Activated B cell treated with CpG ODN at 0.5 μM for 24 hours (primary cell): ENCODE measurements at regions not wholly inside any gene's neighbourhood (a gene's known extent, or its start where the extent isn't known, plus 50 kb on each side); places are given as distances from the start of the nearest gene placed in this dataset.
A peak's percentile ranks its signal among the peaks of the same experiment; 100 is the strongest.

Experiments used
- ATAC-seq: fragments of 200-7000 bp; cut with Tn5 transposase; one replicate; pipeline ENCODE4 v1.10.0; 2021; ENCODE audit warnings: low read depth, mild to moderate bottlenecking, moderate library complexity
- CTCF ChIA-PET: fragments of 350-600 bp; sonication (Branson Sonifier 250); formaldehyde crosslinking; loops from one replicate; lab custom pipeline; 2021; ENCODE audit warnings: antibody characterized with exemption; lab: Charles Lee
- POLR2A ChIA-PET: fragments of 350-600 bp; sonication (Branson Sonifier 250); formaldehyde crosslinking; loops from one replicate; lab custom pipeline; 2021; ENCODE audit warnings: antibody characterized with exemption; lab: Charles Lee
- DNase-seq: peaks from one replicate; pipeline ENCODE4 v3.0.0; 2022
- H3K27ac Mint-ChIP-seq: one replicate; pipeline ENCODE4 v1.8.0; 2020; ENCODE audit warnings: mixed read lengths
- H3K27me3 Mint-ChIP-seq: one replicate; pipeline ENCODE4 v1.8.0; 2021; ENCODE audit warnings: mixed read lengths
- H3K36me3 Mint-ChIP-seq: one replicate; pipeline ENCODE4 v1.8.0; 2021; ENCODE audit warnings: low read depth, mixed read lengths
- H3K4me1 Mint-ChIP-seq: one replicate; pipeline ENCODE4 v1.8.0; 2021; ENCODE audit warnings: mixed read lengths
- H3K4me3 Mint-ChIP-seq: one replicate; pipeline ENCODE4 v1.8.0; 2020; ENCODE audit warnings: mild to moderate bottlenecking, mixed read lengths
- H3K9me3 Mint-ChIP-seq: one replicate; pipeline ENCODE4 v1.8.0; 2020; ENCODE audit warnings: mixed read lengths
- intact Hi-C: fragments of 100-400 bp; cut with micrococcal nuclease; formaldehyde crosslinking; loops from one replicate; pipeline ENCODE4 v1.15.1; 2024
- TF ChIP-seq, protein P1 (sequence below): fragments of 200-600 bp; IDR thresholded peaks from one replicate; pipeline ENCODE4 v1.8.0; 2022; ENCODE audit warnings: antibody characterized with exemption, mild to moderate bottlenecking

DNA sequence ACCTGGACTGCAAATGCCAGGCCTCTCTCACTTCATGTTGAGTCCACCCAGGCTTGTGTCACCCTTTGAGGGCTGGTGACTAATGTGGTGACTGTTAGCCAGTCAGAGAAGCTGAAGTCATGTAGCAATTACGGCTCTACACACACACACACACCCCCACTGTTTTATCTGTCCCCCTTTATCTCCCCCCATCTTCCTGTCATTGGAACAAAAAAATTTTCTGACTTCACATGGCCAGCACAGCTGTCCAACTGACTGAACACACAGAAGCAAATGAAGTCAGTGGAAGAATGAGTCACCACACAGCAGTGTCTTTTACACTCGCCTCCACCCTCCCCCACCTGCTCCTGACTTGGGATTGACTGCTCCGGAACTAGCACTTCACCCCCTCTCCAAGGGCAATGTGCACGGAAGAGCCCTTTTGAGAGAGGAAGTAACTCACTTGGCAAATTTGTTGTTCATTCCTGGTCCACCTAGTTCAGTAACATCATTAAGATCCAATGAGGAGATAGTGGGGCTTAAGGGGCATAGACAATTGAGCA, 198.0 kb downstream of the RNF144B start:
- CTCF ChIA-PET, result no interaction called here
- Mint-ChIP-seq H3K4me3 (no peak overlapping the region), H3K27ac (no peak overlapping the region), H3K36me3 (no peaks in the 10 kb centered on the region), H3K9me3 (no peaks in the 10 kb centered on the region), H3K4me1 (no peaks in the 10 kb centered on the region), H3K27me3 (peaks cover 5% of the 10 kb centered on the region)
- POLR2A ChIA-PET, result no interaction called here
- DNase-seq (no peak), ATAC-seq (no peak)
- intact Hi-C loops, result no loop called here
- TF ChIP-seq, protein P1, sequence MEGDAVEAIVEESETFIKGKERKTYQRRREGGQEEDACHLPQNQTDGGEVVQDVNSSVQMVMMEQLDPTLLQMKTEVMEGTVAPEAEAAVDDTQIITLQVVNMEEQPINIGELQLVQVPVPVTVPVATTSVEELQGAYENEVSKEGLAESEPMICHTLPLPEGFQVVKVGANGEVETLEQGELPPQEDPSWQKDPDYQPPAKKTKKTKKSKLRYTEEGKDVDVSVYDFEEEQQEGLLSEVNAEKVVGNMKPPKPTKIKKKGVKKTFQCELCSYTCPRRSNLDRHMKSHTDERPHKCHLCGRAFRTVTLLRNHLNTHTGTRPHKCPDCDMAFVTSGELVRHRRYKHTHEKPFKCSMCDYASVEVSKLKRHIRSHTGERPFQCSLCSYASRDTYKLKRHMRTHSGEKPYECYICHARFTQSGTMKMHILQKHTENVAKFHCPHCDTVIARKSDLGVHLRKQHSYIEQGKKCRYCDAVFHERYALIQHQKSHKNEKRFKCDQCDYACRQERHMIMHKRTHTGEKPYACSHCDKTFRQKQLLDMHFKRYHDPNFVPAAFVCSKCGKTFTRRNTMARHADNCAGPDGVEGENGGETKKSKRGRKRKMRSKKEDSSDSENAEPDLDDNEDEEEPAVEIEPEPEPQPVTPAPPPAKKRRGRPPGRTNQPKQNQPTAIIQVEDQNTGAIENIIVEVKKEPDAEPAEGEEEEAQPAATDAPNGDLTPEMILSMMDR, result no peak

DNA sequence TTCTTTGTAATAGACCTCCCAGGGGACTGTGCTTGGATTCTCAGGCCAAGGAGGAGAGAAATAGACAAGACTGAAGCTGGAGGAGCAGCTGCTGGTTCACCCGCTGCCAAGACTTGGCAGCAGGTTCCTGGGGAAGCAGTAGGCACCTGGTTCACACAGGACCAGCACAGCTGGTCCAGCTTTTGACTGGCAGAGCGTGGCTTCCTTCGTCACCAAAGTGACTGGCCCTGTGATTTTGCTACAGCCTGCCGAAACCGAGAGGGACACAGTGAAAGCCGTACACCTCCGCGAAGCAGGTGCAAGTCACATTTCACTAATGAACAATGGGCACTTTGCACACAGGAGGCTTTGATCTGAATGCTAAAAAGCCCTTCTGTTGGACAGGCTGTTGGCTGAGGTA, 199.0 kb downstream of the RNF144B start:
- no peaks in the 10 kb centered on the region for H3K36me3 Mint-ChIP-seq
- no peak overlapping the region for H3K4me3 Mint-ChIP-seq
- peaks cover 5% of the 10 kb centered on the region for H3K27me3 Mint-ChIP-seq
- intact Hi-C loops, result no loop called here
- ChIA-PET CTCF (no interaction called here), POLR2A (no interaction called here)
- no peak for ATAC-seq
- no peaks in the 10 kb centered on the region for H3K4me1 Mint-ChIP-seq
- DNase-seq, result no peak
- H3K9me3 Mint-ChIP-seq, result no peaks in the 10 kb centered on the region
- H3K27ac Mint-ChIP-seq, result no peak overlapping the region
- TF ChIP-seq, protein P1, result no peak

GRCh38 chr6:18595774-18596530, 208.8 kb downstream of the RNF144B start:
- DNase-seq, result no peak
- TF ChIP-seq, protein P1, result peak; percentile 45
- no peak overlapping the region for H3K4me3 Mint-ChIP-seq
- CTCF ChIA-PET, result interaction anchor here (0.8 to 1.7 kb wide), 6 partner anchors 9 to 1533 kb away, joined by 3 to 7 read pairs (median 4); no protein-coding TSS in a partner anchor
- POLR2A ChIA-PET, result no interaction called here
- intact Hi-C loops, result loop anchor here (1.0 to 2.0 kb wide), 3 partner anchors 272 to 1530 kb away; no protein-coding TSS in a partner anchor
- H3K36me3 Mint-ChIP-seq, result no peaks in the 10 kb centered on the region
- H3K27me3 Mint-ChIP-seq, result peaks cover 18% of the 10 kb centered on the region
- peaks cover 4% of the 10 kb centered on the region for H3K4me1 Mint-ChIP-seq
- peak; percentile 52 for ATAC-seq
- H3K9me3 Mint-ChIP-seq, result no peaks in the 10 kb centered on the region
- no peak overlapping the region for H3K27ac Mint-ChIP-seq

DNA sequence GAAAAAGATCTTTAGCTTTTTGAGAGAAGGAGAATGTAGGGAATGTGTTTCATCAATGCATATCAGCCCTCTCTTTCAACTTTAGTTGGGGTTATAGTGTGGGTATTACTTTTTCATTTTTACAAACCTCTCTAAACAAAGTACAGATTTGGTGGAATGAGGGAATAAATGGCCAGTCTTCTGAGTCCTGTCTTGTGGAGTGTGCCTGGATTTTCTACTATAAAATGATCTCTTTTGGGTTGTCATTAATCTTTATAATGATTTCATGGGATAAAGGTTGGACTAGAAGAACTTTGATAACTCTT, 209.3 kb downstream of the RNF144B start:
- Mint-ChIP-seq H3K9me3 (no peaks in the 10 kb centered on the region), H3K27ac (no peak overlapping the region), H3K4me3 (no peak overlapping the region), H3K4me1 (peaks cover 4% of the 10 kb centered on the region), H3K36me3 (no peaks in the 10 kb centered on the region), H3K27me3 (peaks cover 17% of the 10 kb centered on the region)
- no peak for DNase-seq
- CTCF ChIA-PET, result interaction anchor here (0.8 to 1.7 kb wide), 6 partner anchors 9 to 1533 kb away, joined by 3 to 7 read pairs (median 4); no protein-coding TSS in a partner anchor
- no peak for ATAC-seq
- intact Hi-C loops, result loop anchor here (1.0 to 2.0 kb wide), 3 partner anchors 272 to 1530 kb away; no protein-coding TSS in a partner anchor
- TF ChIP-seq, protein P1, result no peak
- POLR2A ChIA-PET, result no interaction called here

DNA sequence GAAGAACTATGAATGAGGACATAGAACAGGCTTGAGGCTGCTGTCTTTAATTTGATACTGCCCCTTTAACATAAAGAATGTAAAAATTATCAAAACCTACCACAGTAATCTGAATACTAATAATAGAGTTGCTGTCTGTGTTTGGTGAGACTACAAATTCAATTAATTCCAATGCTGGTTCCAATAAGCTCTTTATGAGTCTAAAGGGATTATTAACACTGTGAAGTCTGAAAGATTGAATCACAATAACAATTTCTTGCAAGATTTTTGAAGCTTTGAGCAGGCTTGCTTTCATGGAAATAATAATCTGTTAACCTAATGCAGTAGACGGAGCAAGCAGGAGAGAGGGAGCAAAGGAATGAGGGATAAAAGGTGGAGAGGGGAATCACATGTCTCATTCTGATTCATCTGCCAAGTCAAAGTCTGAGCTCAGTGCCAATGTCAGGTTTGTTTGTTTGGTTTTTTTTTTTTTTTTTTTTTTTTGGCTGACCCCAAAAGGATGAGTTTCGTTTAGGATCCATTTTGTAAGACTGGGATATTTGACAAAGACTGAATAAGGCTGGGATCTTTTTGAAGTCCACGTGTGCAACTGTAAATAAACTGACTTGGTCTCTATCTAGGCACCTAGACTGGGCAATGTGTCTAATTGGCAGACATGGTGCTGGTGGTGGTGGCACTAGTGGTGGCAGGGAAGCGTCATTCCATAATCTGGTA, 211.6 kb downstream of the RNF144B start:
- TF ChIP-seq, protein P1, result no peak
- CTCF ChIA-PET, result no interaction called here
- intact Hi-C loops, result no loop called here
- H3K27ac Mint-ChIP-seq, result no peak overlapping the region
- H3K4me1 Mint-ChIP-seq, result peaks cover 4% of the 10 kb centered on the region
- H3K27me3 Mint-ChIP-seq, result peaks cover 11% of the 10 kb centered on the region
- H3K36me3 Mint-ChIP-seq, result no peaks in the 10 kb centered on the region
- POLR2A ChIA-PET, result no interaction called here
- DNase-seq (no peak), ATAC-seq (no peak)
- no peaks in the 10 kb centered on the region for H3K9me3 Mint-ChIP-seq
- no peak overlapping the region for H3K4me3 Mint-ChIP-seq
